GM21367 (cell line): ENCODE measurements at regions not wholly inside any gene's neighbourhood (a gene's known extent, or its start where the extent isn't known, plus 50 kb on each side); places are given as distances from the start of the nearest gene placed in this dataset.
"Not testable (repeated sequence)": the region's sequence is repeated elsewhere in the genome, so short reads cannot be mapped to it uniquely, and the experiment has no call there.

Experiments
- ATAC-seq: cut with Tn5 transposase; IDR thresholded peaks from one replicate; pipeline ENCODE4 v1.9.1; 2021; ENCODE audit not compliant: unreplicated experiment

DNA sequence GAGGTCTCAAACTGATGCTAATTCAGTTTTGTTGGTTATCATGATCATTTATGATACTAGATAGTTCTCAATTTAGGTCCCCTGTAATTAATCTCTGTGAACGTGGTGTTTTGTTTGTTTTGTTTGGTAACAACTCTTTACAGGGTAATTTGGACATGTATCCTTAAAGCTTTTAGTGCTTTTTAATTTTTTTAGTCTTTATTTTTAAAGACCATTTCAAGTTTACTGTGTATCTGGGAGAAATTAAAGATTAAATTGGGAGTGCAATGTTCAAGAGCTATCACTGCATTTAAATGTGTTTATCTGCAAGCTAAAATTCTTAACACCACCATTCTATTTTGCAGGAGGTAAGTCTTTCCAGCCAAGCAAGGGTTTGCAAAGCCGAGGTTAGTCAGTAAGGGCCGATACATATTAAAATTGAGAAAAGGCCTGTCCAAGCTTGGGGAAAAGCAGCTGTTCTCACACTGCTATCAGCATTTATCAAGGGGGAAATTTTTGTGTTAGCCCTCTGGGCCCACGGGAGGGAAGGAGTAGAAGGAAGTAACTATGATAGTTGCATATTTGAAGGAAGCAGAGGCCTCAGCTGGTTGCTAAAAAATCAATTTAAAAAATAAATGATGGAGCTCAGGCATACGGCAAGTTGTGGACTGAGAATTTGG is 59.3 kb upstream of the ZNF217 start:
- ATAC-seq, result peak; percentile 10

DNA sequence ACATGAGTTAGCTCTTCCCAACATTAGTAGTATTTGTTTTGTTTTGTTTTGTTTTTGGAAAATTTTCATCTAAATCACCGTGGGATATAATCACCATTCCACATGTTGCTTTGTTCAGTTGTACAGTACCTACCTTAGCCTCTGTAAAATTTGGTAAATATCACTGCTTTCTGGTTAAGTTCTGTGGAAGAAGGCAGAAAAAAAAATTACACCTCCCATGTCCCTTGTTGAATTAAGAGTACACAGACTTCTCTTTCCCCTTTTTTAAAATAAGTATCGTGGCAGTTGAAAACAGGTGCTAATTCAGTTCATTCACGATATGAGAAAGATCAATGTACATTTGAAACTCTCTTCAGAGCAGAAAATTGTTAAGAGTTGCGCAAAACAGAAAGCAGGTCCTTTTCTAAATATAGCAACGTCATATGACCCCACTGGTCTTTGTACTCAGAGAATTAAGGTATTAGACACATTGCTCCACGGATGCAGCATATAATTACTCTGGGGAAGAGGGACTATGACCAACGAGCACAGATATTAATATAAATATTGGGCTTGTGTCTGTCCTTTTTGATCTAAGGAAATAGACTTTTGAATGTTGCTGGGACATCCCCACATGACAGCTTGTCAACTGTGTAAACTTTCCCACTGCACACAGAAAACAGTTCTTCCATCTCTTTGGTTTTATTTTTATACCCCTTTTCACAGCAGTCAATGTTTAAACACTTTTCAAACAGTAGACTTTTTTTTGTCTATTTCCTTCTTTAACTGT is 58.6 kb upstream of the ZNF217 start:
- ATAC-seq, result peak; percentile 50

GRCh38 chr20:53649493-53649892 is 55.9 kb upstream of the ZNF217 start:
- not testable (repeated sequence) for ATAC-seq

DNA sequence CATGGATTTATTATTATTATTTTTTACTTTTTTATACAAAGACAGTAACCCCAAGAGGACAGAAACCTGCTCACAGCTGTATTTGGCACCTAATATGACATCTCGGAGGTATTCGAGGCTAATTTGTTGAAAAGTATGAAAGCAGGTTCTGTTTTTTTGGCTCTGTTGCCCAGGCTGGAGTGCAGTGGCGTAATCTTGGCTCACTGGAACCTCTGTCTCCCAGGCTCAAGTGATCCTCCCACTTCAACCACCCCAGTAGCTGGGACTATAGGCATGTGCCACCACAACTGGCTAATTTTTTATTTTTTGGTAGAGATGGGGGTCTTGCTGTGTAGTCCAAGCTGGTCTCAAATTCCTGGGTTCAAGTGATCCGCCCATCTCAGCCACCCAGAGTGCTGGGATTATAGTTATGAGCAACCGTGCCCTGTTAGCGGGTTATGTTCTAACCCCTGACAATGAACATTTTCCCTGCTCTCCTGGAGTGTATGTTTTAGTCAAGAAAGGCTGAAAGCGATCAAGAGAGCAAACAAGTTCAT is 53.7 kb upstream of the ZNF217 start:
- ATAC-seq, result no peak

DNA sequence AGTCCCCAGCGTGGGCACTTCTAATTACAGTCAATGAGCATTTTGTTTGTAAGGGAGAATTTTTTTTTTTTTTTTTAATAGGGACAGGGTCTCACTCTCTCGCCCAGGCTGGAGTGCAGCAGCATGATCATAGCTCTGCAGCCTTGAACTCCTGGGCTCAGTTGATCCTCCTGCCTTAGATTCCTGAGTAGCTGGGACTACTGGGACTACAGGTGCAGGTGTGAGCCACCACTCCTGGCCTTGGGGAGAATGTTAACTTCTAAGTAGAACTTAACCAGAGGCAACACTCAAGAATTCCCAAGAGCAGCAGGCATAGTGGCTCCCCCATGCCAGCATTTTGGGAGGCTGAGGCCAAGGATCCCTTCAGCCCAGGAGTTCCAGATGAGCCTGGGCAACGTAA is 52.9 kb upstream of the ZNF217 start:
- no peak for ATAC-seq

- ATAC-seq, result no peak
Observed at GRCh38 chr20:53645582-53645897, 51.9 kb upstream of the ZNF217 start.

DNA sequence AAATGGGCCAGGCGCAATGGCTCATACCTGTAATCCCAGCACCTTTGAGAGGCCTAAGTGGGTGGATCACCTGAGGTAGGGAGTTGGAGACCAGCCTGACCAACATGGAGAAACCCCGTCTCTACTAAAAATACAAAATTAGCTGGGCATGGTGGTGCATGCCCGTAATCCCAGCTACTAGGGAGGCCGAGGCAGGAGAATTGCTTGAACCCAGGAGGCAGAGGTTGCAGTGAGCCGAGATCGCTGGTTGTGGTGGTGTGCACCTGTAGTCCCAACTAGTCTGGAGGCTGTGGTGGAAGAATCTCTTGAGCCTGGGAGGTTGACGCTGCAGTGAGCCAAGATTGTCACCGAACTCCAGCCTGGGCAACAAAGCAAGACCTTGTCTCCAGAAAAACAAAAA is 50.5 kb upstream of the ZNF217 start:
- not testable (repeated sequence) for ATAC-seq
